DOHH2 (cell line): ENCODE measurements at regions not wholly inside any gene's neighbourhood (a gene's known extent, or its start where the extent isn't known, plus 50 kb on each side); places are given as distances from the start of the nearest gene placed in this dataset.
"Not testable (repeated sequence)": the region's sequence is repeated elsewhere in the genome, so short reads cannot be mapped to it uniquely, and the experiment has no call there.

Experiments
- H3F3A ChIP-seq: fragments of 200-600 bp; sonication (generic), shearing (Covaris generic); 2 replicates; pipeline ENCODE4 v1.6.0; 2016; ENCODE audit warnings: antibody characterized with exemption, mild to moderate bottlenecking; ENCODE audit not compliant: control insufficient read depth, insufficient read depth
- H3K27ac ChIP-seq: fragments of 200-600 bp; sonication (generic); 2 replicates; pipeline ENCODE4 v1.5.1; 2014; ENCODE audit warnings: low read depth, mild to moderate bottlenecking, low read length, moderate library complexity
- H3K27me3 ChIP-seq: fragments of 200-600 bp; sonication (generic); 2 replicates; pipeline ENCODE4 v1.6.1; 2014; ENCODE audit warnings: mild to moderate bottlenecking, low read length, mixed read lengths; ENCODE audit not compliant: control insufficient read depth
- H3K36me3 ChIP-seq: fragments of 200-600 bp; sonication (generic); 2 replicates; pipeline ENCODE4 v1.6.1; 2014; ENCODE audit warnings: mild to moderate bottlenecking, low read length, moderate library complexity, mixed read lengths; ENCODE audit not compliant: control insufficient read depth
- H3K4me1 ChIP-seq: fragments of 200-600 bp; sonication (generic); 2 replicates; pipeline ENCODE4 v1.6.1; 2014; ENCODE audit warnings: mild to moderate bottlenecking, low read length, mixed read lengths; ENCODE audit not compliant: control insufficient read depth
- H3K4me2 ChIP-seq: fragments of 200-600 bp; sonication (generic); 2 replicates; pipeline ENCODE4 v1.6.0; 2014; ENCODE audit warnings: mild to moderate bottlenecking, low read length, moderate library complexity
- H3K4me3 ChIP-seq: fragments of 200-600 bp; sonication (generic); 2 replicates; pipeline ENCODE4 v1.5.1; 2014; ENCODE audit warnings: mild to moderate bottlenecking, low read length, mixed read lengths
- H3K79me2 ChIP-seq: fragments of 200-600 bp; sonication (generic); 2 replicates; pipeline ENCODE4 v1.6.1; 2014; ENCODE audit warnings: mild to moderate bottlenecking, low read length, mixed read lengths; ENCODE audit not compliant: control insufficient read depth
- H3K9me2 ChIP-seq: fragments of 200-600 bp; sonication (generic); replicated peaks from 2 replicates; pipeline ENCODE4 v1.6.1; 2014; ENCODE audit warnings: mild to moderate bottlenecking, low read length, mixed read lengths; ENCODE audit not compliant: control insufficient read depth
- H3K9me3 ChIP-seq: fragments of 200-600 bp; sonication (generic); 2 replicates; pipeline ENCODE4 v1.6.1; 2014; ENCODE audit warnings: antibody characterized with exemption, low read length, mixed read lengths; ENCODE audit not compliant: control insufficient read depth, insufficient read depth
- H4K20me1 ChIP-seq: fragments of 200-600 bp; sonication (generic); 2 replicates; pipeline ENCODE4 v1.6.0; 2014; ENCODE audit warnings: low read depth, mild to moderate bottlenecking, antibody characterized with exemption, low read length, moderate library complexity; ENCODE audit not compliant: control insufficient read depth, insufficient read depth
- EZH2phosphoT487 ChIP-seq: fragments of 200-600 bp; sonication (generic); IDR thresholded peaks from 2 replicates; pipeline ENCODE4 v1.6.1; 2017; ENCODE audit warnings: borderline replicate concordance, mild to moderate bottlenecking, antibody characterized with exemption, low read length, moderate library complexity, mixed read lengths
- TF ChIP-seq, protein P1 (sequence below): fragments of 200-600 bp; sonication (generic); IDR thresholded peaks from one replicate; pipeline ENCODE4 v1.5.1; 2014; ENCODE audit warnings: antibody characterized with exemption, mild to moderate bottlenecking, low read depth, low read length; ENCODE audit not compliant: poor library complexity, severe bottlenecking

DNA sequence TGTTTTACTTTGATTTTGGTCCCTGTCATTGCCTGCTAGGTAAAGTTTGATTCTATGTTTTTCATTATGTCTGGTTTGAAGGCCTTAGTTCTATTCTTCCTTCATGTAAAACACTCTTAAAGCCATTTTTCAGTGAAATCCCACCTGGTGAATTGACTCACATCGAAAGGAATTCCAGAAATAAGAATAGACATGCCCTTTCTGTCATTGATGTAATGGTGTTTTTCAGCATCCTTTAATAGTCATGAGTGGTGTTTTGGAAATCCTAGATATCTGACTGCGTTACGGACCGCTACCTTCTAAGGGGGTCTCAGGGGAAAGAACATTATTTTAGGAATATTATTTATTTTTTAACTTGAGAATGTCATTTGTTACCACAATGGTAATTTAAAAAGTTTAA is 104.5 kb upstream of the ZEB2 start:
- H3K36me3 ChIP-seq: no peaks in the 10 kb centered on the region
- H4K20me1 ChIP-seq: no peaks in the 10 kb centered on the region
- no peaks in the 10 kb centered on the region for H3K79me2 ChIP-seq
- TF ChIP-seq, protein P1, sequence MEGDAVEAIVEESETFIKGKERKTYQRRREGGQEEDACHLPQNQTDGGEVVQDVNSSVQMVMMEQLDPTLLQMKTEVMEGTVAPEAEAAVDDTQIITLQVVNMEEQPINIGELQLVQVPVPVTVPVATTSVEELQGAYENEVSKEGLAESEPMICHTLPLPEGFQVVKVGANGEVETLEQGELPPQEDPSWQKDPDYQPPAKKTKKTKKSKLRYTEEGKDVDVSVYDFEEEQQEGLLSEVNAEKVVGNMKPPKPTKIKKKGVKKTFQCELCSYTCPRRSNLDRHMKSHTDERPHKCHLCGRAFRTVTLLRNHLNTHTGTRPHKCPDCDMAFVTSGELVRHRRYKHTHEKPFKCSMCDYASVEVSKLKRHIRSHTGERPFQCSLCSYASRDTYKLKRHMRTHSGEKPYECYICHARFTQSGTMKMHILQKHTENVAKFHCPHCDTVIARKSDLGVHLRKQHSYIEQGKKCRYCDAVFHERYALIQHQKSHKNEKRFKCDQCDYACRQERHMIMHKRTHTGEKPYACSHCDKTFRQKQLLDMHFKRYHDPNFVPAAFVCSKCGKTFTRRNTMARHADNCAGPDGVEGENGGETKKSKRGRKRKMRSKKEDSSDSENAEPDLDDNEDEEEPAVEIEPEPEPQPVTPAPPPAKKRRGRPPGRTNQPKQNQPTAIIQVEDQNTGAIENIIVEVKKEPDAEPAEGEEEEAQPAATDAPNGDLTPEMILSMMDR: no peak
- TF ChIP-seq EZH2phosphoT487: no peak
- no peaks in the 10 kb centered on the region for H3K9me2 ChIP-seq
- no peak overlapping the region for H3K4me2 ChIP-seq
- no peak overlapping the region for H3K4me3 ChIP-seq
- H3K27me3 ChIP-seq: no peaks in the 10 kb centered on the region
- H3F3A ChIP-seq: no peaks in the 10 kb centered on the region
- no peaks in the 10 kb centered on the region for H3K4me1 ChIP-seq
- H3K27ac ChIP-seq: no peak overlapping the region
- no peaks in the 10 kb centered on the region for H3K9me3 ChIP-seq

DNA sequence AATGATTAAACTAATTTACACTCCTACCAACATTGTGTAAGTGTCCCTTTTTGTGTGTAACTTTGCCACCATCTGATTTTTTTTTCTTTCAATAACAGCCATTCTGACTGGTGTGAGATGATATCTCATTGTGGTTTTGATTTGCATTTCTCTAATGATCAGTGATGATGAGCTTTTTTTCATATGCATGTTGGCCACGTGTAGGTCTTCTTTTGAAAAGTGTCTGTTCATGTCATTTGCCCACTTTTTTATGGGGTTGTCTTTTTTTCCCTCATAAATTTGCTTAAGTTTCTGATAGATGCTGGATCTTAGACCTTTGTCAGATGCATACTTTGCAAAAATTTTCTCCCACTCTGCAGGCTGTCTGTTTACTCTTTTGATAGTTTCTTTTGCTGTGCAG is 102.5 kb upstream of the ZEB2 start:
- H3K4me1 ChIP-seq, H3K36me3 ChIP-seq, H3K27me3 ChIP-seq, H3K4me3 ChIP-seq, H4K20me1 ChIP-seq, H3K9me3 ChIP-seq, H3K27ac ChIP-seq, H3K4me2 ChIP-seq, H3K9me2 ChIP-seq, H3F3A ChIP-seq, H3K79me2 ChIP-seq: not testable (repeated sequence)

GRCh38 chr2:144621266-144621665 is 101.3 kb upstream of the ZEB2 start:
- H3K4me2 ChIP-seq: no peak overlapping the region

GRCh38 chr2:144619760-144620159 is 99.8 kb upstream of the ZEB2 start:
- no peak for TF ChIP-seq EZH2phosphoT487
- TF ChIP-seq, protein P1: no peak
- Histone ChIP-seq H3K4me1 (no peaks in the 10 kb centered on the region), H3K27me3 (no peaks in the 10 kb centered on the region), H3K9me2 (no peaks in the 10 kb centered on the region), H3K79me2 (no peaks in the 10 kb centered on the region), H3K27ac (no peak overlapping the region), H3K4me3 (no peak overlapping the region), H3K9me3 (peaks cover 3% of the 10 kb centered on the region; the same call in 1 of the 2 replicates), H3K36me3 (no peaks in the 10 kb centered on the region), H4K20me1 (no peaks in the 10 kb centered on the region), H3K4me2 (no peak overlapping the region), H3F3A (no peaks in the 10 kb centered on the region)

More at GRCh38 chr2:144621266-144621665, 101.3 kb upstream of the ZEB2 start:
- Histone ChIP-seq H3F3A (no peaks in the 10 kb centered on the region), H3K27me3 (no peaks in the 10 kb centered on the region), H3K27ac (no peak overlapping the region), H3K9me2 (no peaks in the 10 kb centered on the region), H3K4me3 (no peak overlapping the region), H3K9me3 (peaks cover 3% of the 10 kb centered on the region; the same call in 1 of the 2 replicates), H3K79me2 (no peaks in the 10 kb centered on the region), H3K36me3 (no peaks in the 10 kb centered on the region), H3K4me1 (no peaks in the 10 kb centered on the region), H4K20me1 (no peaks in the 10 kb centered on the region)
- TF ChIP-seq, protein P1: no peak

DNA sequence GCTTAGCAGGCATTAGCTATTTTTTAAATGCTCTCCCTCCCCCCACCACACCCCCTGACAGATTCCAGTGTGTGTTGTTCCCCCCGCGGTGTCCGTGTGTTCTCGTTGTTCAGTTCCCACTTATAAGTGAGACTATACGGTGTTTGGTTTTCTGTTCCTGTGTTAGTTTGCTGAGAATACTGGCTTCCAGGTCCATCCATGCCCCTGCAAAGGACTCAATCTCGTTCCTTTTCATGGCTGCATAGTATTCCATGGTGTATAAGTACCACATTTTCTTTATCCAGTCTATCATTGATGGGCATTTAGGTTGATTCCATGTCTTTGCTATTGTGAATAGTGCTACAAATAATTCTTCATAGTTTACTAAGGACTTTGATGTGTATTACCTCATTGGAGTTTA is 97.3 kb upstream of the ZEB2 start:
- H3K79me2 ChIP-seq, H3K36me3 ChIP-seq, H3K27ac ChIP-seq, H3K4me2 ChIP-seq, H4K20me1 ChIP-seq, H3F3A ChIP-seq, H3K4me1 ChIP-seq, H3K9me2 ChIP-seq, H3K27me3 ChIP-seq, H3K9me3 ChIP-seq, H3K4me3 ChIP-seq: not testable (repeated sequence)
